ENCODE measurements at regions not wholly inside any gene's neighbourhood (a gene's known extent, or its start where the extent isn't known, plus 50 kb on each side); places are given as distances from the start of the nearest gene placed in this dataset.

DNA sequence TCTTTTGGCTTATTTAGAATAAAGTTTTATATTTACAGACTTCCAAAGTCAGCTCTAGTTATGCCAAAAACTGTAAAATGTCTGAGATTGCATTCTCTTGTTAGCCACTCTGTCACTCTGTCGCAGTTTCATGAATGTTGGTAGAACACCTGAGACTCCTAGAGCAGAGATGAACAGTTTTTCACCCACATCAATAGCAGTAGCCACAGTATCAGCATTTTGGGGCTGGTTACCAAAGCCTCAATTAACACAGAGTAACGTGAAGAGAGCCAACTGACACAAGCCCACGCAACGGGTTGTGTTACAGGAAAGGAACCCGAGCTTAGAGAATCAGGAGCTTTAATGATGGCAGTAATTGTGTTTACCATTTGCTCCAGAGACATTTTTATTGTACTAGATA is 443.0 kb upstream of the SLC39A10 start:
- Histone ChIP-seq H3K9me3 (no peaks in the 10 kb centered on the region), H3K4me1 (no peaks in the 10 kb centered on the region), H3K36me3 (no peaks in the 10 kb centered on the region), H3K27ac (no peak overlapping the region), H3K27me3 (no peaks in the 10 kb centered on the region), H3K4me3 (no peak overlapping the region)
- FAIRE-seq (no peak), DNase-seq (no peak), ATAC-seq (no peak)
- intact Hi-C loops (cut with DNase I): no loop called here
- TF ChIP-seq, protein P1, sequence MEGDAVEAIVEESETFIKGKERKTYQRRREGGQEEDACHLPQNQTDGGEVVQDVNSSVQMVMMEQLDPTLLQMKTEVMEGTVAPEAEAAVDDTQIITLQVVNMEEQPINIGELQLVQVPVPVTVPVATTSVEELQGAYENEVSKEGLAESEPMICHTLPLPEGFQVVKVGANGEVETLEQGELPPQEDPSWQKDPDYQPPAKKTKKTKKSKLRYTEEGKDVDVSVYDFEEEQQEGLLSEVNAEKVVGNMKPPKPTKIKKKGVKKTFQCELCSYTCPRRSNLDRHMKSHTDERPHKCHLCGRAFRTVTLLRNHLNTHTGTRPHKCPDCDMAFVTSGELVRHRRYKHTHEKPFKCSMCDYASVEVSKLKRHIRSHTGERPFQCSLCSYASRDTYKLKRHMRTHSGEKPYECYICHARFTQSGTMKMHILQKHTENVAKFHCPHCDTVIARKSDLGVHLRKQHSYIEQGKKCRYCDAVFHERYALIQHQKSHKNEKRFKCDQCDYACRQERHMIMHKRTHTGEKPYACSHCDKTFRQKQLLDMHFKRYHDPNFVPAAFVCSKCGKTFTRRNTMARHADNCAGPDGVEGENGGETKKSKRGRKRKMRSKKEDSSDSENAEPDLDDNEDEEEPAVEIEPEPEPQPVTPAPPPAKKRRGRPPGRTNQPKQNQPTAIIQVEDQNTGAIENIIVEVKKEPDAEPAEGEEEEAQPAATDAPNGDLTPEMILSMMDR (IDR thresholded peaks at IDR 0.05): no peak
- 53 to 69% methylated on average over 5 of the region's 5 CpGs for WGBS, 2 donors

GRCh38 chr2:195212586-195212985 is 444.4 kb upstream of the SLC39A10 start:
- Histone ChIP-seq H3K4me3 (no peak overlapping the region), H3K27ac (no peak overlapping the region), H3K27me3 (no peaks in the 10 kb centered on the region), H3K4me1 (no peaks in the 10 kb centered on the region), H3K9me3 (no peaks in the 10 kb centered on the region), H3K36me3 (no peaks in the 10 kb centered on the region)
- 22 to 23% methylated on average over 3 of the region's 3 CpGs for WGBS, 2 donors
- TF ChIP-seq, protein P1 (IDR thresholded peaks at IDR 0.05): no peak
- FAIRE-seq (no peak), ATAC-seq (no peak), DNase-seq (no peak)
- intact Hi-C loops (cut with DNase I): no loop called here

DNA sequence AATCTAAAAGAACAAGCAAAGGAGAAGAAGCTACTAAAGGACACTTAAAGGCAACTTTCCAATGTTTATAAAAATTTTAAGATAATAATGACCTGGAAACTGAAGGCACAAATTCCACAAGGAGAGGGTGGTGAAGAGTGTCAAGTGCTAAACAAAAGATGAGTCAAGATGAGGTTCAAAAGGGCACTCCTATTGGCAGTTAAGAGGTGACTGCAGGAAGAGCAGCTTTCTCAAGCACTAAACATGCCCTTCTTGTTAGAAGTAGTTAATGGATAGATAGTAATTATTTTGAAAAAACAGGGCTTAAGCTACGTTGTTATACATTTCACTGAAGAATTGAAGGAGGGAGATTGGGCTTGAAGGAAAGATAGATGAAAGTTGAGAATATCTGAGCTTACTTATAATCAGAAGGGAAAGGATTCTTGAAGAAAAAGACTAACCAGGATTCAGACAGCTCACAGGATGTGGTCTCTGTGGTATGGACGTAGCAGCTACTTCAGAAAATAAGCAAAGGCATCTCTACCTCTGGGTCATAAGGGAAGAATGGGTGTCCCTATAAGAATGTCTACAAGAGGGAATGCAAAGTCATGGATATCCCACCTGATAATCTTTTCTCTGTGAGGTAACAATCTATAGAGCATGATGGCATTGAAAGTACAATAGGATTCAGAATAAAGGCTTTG is 454.7 kb upstream of the SLC39A10 start:
- Histone ChIP-seq H3K9me3 (no peaks in the 10 kb centered on the region), H3K4me1 (no peaks in the 10 kb centered on the region), H3K27me3 (no peaks in the 10 kb centered on the region), H3K27ac (no peak overlapping the region), H3K4me3 (no peak overlapping the region), H3K36me3 (no peaks in the 10 kb centered on the region)
- no peak for FAIRE-seq
- TF ChIP-seq, protein P1 (IDR thresholded peaks at IDR 0.05): no peak
- intact Hi-C loops (cut with DNase I): no loop called here
- DNase-seq: no peak
- no peak for ATAC-seq
- 43% methylated on average over 2 of the region's 2 CpGs for WGBS, 2 donors

DNA sequence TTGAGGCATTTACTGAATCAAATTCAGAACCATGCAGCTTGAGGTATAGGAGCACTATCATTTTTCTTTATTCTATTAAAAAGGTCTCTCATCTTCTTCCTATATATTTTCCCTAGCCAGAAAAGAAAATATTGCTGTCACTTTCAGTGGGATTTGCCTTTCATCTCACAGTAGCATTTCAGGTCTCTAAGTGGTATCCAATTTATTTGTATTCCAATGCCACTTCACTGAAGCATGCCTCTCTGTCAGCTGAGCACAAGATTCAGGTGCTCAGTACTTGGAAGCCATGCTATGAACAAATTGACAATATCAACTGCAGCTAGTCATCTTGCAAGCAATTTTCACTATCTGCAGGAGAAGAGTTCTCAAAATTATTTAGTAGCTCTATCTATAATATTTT is 457.2 kb upstream of the SLC39A10 start:
- Histone ChIP-seq H3K36me3 (no peaks in the 10 kb centered on the region), H3K4me1 (no peaks in the 10 kb centered on the region), H3K9me3 (no peaks in the 10 kb centered on the region), H3K27ac (no peak overlapping the region), H3K4me3 (no peak overlapping the region), H3K27me3 (no peaks in the 10 kb centered on the region)
- no peak for DNase-seq
- no peak for FAIRE-seq
- intact Hi-C loops (cut with DNase I): no loop called here
- no peak for ATAC-seq
- TF ChIP-seq, protein P1 (IDR thresholded peaks at IDR 0.05): no peak

GRCh38 chr2:195181059-195181705 is 475.8 kb upstream of the SLC39A10 start:
- FAIRE-seq (no peak), ATAC-seq (no peak), DNase-seq (no peak)
- no peaks in the 10 kb centered on the region for H3K4me1 ChIP-seq
- TF ChIP-seq, protein P1 (IDR thresholded peaks at IDR 0.05): no peak
- no peaks in the 10 kb centered on the region for H3K36me3 ChIP-seq
- WGBS, 2 donors: 77 to 89% methylated on average over 1 of the region's 1 CpG
- intact Hi-C loops (cut with DNase I): no loop called here
- no peak overlapping the region for H3K4me3 ChIP-seq
- no peaks in the 10 kb centered on the region for H3K9me3 ChIP-seq
- no peak overlapping the region for H3K27ac ChIP-seq
- H3K27me3 ChIP-seq: no peaks in the 10 kb centered on the region
